GM19324 (cell line): ENCODE measurements at regions not wholly inside any gene's neighbourhood (a gene's known extent, or its start where the extent isn't known, plus 50 kb on each side); places are given as distances from the start of the nearest gene placed in this dataset.

Experiments used
- ATAC-seq: cut with Tn5 transposase; IDR thresholded peaks from one replicate; pipeline ENCODE4 v1.9.1; 2021; ENCODE audit warnings: mild to moderate bottlenecking, moderate library complexity; ENCODE audit not compliant: unreplicated experiment, low FRiP score

GRCh38 chr1:79375352-79375751, 368.8 kb upstream of the ADGRL4 start:
- no peak for ATAC-seq

- no peak for ATAC-seq
These were observed 367.9 kb upstream of the ADGRL4 start for GRCh38 chr1:79374397-79374796.

GRCh38 chr1:79373481-79374125, 367.1 kb upstream of the ADGRL4 start:
- ATAC-seq: no peak

- ATAC-seq: no peak
These were observed 365.3 kb upstream of the ADGRL4 start for GRCh38 chr1:79371802-79372201.

- ATAC-seq: no peak
These were observed 362.6 kb upstream of the ADGRL4 start for GRCh38 chr1:79369091-79369490.

GRCh38 chr1:79364896-79365295, 358.4 kb upstream of the ADGRL4 start:
- no peak for ATAC-seq

GRCh38 chr1:79363430-79363829, 356.9 kb upstream of the ADGRL4 start:
- ATAC-seq: no peak

- no peak for ATAC-seq
These were observed 355.9 kb upstream of the ADGRL4 start for GRCh38 chr1:79362470-79362869.

GRCh38 chr1:79355090-79355489, 348.6 kb upstream of the ADGRL4 start:
- ATAC-seq: no peak

- ATAC-seq: no peak
These were observed 346.7 kb upstream of the ADGRL4 start for GRCh38 chr1:79353224-79353623.

- no peak for ATAC-seq
These were observed 320.3 kb upstream of the ADGRL4 start for GRCh38 chr1:79326875-79327274.

- ATAC-seq: no peak
These were observed 319.2 kb upstream of the ADGRL4 start for GRCh38 chr1:79325705-79326104.

- ATAC-seq: no peak
These were observed 318.6 kb upstream of the ADGRL4 start for GRCh38 chr1:79325126-79325525.

GRCh38 chr1:79323239-79324025, 316.9 kb upstream of the ADGRL4 start:
- ATAC-seq: no peak

- ATAC-seq: no peak
These were observed 316.0 kb upstream of the ADGRL4 start for GRCh38 chr1:79322511-79323027.

GRCh38 chr1:79312438-79312837, 305.9 kb upstream of the ADGRL4 start:
- ATAC-seq: no peak

GRCh38 chr1:79310609-79311008, 304.1 kb upstream of the ADGRL4 start:
- ATAC-seq: no peak

GRCh38 chr1:79304131-79304530, 297.6 kb upstream of the ADGRL4 start:
- no peak for ATAC-seq

- no peak for ATAC-seq
These were observed 296.5 kb upstream of the ADGRL4 start for GRCh38 chr1:79303040-79303439.

GRCh38 chr1:79302380-79302930, 295.9 kb upstream of the ADGRL4 start:
- ATAC-seq: no peak

GRCh38 chr1:79295967-79296366, 289.4 kb upstream of the ADGRL4 start:
- no peak for ATAC-seq

- ATAC-seq: no peak
These were observed 287.1 kb upstream of the ADGRL4 start for GRCh38 chr1:79293611-79294010.
